Adipocyte (in vitro differentiated cells): ENCODE measurements at regions not wholly inside any gene's neighbourhood (a gene's known extent, or its start where the extent isn't known, plus 50 kb on each side); places are given as distances from the start of the nearest gene placed in this dataset.

Experiments
- DNase-seq: peaks from one replicate; pipeline ENCODE4 v3.0.0-alpha.2; 2015; ENCODE audit warnings: low read depth
- H3K27me3 ChIP-seq: replicated peaks from 2 replicates; pipeline ENCODE4 v1.7.0; 2013; ENCODE audit warnings: mild to moderate bottlenecking, low read length, moderate library complexity; ENCODE audit not compliant: control insufficient read depth, insufficient read depth
- H3K36me3 ChIP-seq: 2 replicates; pipeline ENCODE4 v1.7.0; 2013; ENCODE audit warnings: low read length, mild to moderate bottlenecking, moderate library complexity; ENCODE audit not compliant: control insufficient read depth, insufficient read depth, severe bottlenecking
- H3K4me1 ChIP-seq: 2 replicates; pipeline ENCODE4 v1.7.0; 2013; ENCODE audit warnings: mild to moderate bottlenecking, low read length, moderate library complexity; ENCODE audit not compliant: control insufficient read depth, insufficient read depth
- H3K4me3 ChIP-seq: 2 replicates; pipeline ENCODE4 v1.7.0; 2013; ENCODE audit warnings: mild to moderate bottlenecking, low read length, moderate library complexity
- H3K9ac ChIP-seq: 2 replicates; pipeline ENCODE4 v1.7.0; 2013; ENCODE audit warnings: mild to moderate bottlenecking, low read length, moderate library complexity
- H3K9me3 ChIP-seq: 2 replicates; pipeline ENCODE4 v1.7.0; 2013; ENCODE audit warnings: mild to moderate bottlenecking, low read length, moderate library complexity; ENCODE audit not compliant: control insufficient read depth

GRCh38 chr4:112861691-112862674 lies 187.5 kb upstream of the ANK2 start:
- no peak for DNase-seq
- Histone ChIP-seq H3K9ac (no peak overlapping the region), H3K36me3 (no peaks in the 10 kb centered on the region), H3K4me3 (peak overlapping the region; percentile 13), H3K4me1 (peaks cover 33% of the 10 kb centered on the region), H3K27me3 (no peaks in the 10 kb centered on the region), H3K9me3 (no peaks in the 10 kb centered on the region)

- H3K9ac ChIP-seq, result no peak overlapping the region
Observed at GRCh38 chr4:112865443-112865842, 184.0 kb upstream of the ANK2 start.

GRCh38 chr4:112876316-112876715 lies 173.1 kb upstream of the ANK2 start:
- Histone ChIP-seq H3K36me3 (no peaks in the 10 kb centered on the region), H3K4me1 (no peaks in the 10 kb centered on the region), H3K4me3 (no peak overlapping the region), H3K27me3 (no peaks in the 10 kb centered on the region), H3K9ac (no peak overlapping the region), H3K9me3 (no peaks in the 10 kb centered on the region)
- DNase-seq, result no peak

More at GRCh38 chr4:112865443-112865842, 184.0 kb upstream of the ANK2 start:
- no peak overlapping the region for H3K4me3 ChIP-seq
- H3K9me3 ChIP-seq, result no peaks in the 10 kb centered on the region
- no peaks in the 10 kb centered on the region for H3K27me3 ChIP-seq
- no peak for DNase-seq
- H3K4me1 ChIP-seq, result peaks cover 23% of the 10 kb centered on the region
- no peaks in the 10 kb centered on the region for H3K36me3 ChIP-seq

GRCh38 chr4:112881842-112882241 lies 167.6 kb upstream of the ANK2 start:
- DNase-seq, result no peak
- H3K9ac ChIP-seq, result no peak overlapping the region
- H3K4me3 ChIP-seq, result no peak overlapping the region
- peaks cover 9% of the 10 kb centered on the region for H3K4me1 ChIP-seq
- no peaks in the 10 kb centered on the region for H3K9me3 ChIP-seq
- H3K27me3 ChIP-seq, result no peaks in the 10 kb centered on the region
- no peaks in the 10 kb centered on the region for H3K36me3 ChIP-seq

DNA sequence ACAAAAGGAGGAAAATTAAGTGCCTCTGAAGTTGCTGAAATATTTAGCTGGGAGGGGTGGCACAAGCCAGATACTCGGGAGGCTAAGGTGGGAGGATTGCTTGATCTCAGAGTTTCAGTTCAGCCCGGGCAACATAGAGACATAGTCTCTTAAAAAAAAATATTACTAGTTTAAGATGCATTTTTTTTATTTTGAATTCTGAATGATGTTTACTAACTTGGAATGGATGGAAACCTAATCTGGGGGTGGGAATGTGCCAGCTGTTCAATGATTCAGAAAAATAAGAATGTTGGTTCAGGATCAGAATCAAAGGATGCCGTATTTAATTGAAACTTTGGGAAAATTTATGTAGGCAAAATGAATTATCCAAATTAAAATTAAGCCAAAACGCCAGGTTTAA lies 167.2 kb upstream of the ANK2 start:
- Histone ChIP-seq H3K36me3 (no peaks in the 10 kb centered on the region), H3K9me3 (no peaks in the 10 kb centered on the region), H3K4me3 (no peak overlapping the region), H3K4me1 (peaks cover 9% of the 10 kb centered on the region), H3K9ac (no peak overlapping the region), H3K27me3 (no peaks in the 10 kb centered on the region)
- DNase-seq, result no peak

DNA sequence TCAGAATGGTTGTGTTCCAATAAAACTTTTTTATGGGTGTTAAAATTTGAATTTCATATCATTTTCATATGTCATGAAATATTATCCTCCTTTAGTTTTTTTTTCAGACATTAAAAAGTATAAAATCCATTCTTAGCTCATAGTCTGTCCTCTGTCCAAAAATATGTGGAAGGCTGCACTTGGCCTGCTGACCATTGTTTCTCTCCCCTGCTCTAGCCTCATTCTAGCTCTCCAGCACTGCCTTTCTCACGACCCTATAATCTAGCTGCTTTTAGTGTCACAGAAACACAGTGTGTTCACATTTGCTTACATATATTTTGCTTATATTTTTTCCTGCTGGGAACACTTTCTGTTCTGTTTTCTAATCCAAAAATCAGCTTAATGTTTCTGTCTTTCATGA lies 165.0 kb upstream of the ANK2 start:
- no peak overlapping the region for H3K9ac ChIP-seq
- H3K4me1 ChIP-seq, result peaks cover 18% of the 10 kb centered on the region
- H3K27me3 ChIP-seq, result no peaks in the 10 kb centered on the region
- DNase-seq, result no peak
- no peaks in the 10 kb centered on the region for H3K9me3 ChIP-seq
- H3K36me3 ChIP-seq, result no peaks in the 10 kb centered on the region
- no peak overlapping the region for H3K4me3 ChIP-seq

DNA sequence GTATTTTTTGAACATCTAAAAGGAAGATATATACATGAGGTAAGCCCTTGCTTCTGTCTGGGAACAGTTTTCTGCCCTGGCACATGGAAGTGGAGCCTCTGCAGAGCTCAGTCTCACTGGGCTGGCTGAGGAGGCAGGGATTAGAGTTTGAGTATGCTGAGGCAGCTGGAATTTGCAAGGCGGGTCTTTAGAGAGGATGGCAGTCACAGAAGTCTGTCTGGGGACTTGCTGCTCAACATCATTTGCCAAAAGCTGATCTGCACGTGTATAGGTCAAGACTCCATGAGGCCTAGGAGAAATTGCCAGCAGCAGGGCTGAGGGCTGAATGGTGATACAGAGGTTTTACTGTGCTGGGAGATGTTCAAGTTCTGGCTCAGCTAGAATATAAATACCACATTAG lies 163.6 kb upstream of the ANK2 start:
- no peaks in the 10 kb centered on the region for H3K9me3 ChIP-seq
- no peaks in the 10 kb centered on the region for H3K27me3 ChIP-seq
- no peaks in the 10 kb centered on the region for H3K36me3 ChIP-seq
- DNase-seq, result no peak
- H3K4me1 ChIP-seq, result peaks cover 25% of the 10 kb centered on the region
- no peak overlapping the region for H3K9ac ChIP-seq
- H3K4me3 ChIP-seq, result no peak overlapping the region

- Histone ChIP-seq H3K9me3 (no peaks in the 10 kb centered on the region), H3K4me3 (peak overlapping the region; percentile 82), H3K9ac (no peak overlapping the region), H3K4me1 (peaks cover 25% of the 10 kb centered on the region), H3K27me3 (no peaks in the 10 kb centered on the region), H3K36me3 (no peaks in the 10 kb centered on the region)
- no peak for DNase-seq
Observed at GRCh38 chr4:112888622-112889021, 160.8 kb upstream of the ANK2 start.

GRCh38 chr4:112889199-112889598 lies 160.3 kb upstream of the ANK2 start:
- Histone ChIP-seq H3K36me3 (no peaks in the 10 kb centered on the region), H3K4me3 (peak overlapping the region; percentile 82), H3K9ac (no peak overlapping the region), H3K9me3 (no peaks in the 10 kb centered on the region), H3K27me3 (no peaks in the 10 kb centered on the region), H3K4me1 (peaks cover 25% of the 10 kb centered on the region)
- no peak for DNase-seq

DNA sequence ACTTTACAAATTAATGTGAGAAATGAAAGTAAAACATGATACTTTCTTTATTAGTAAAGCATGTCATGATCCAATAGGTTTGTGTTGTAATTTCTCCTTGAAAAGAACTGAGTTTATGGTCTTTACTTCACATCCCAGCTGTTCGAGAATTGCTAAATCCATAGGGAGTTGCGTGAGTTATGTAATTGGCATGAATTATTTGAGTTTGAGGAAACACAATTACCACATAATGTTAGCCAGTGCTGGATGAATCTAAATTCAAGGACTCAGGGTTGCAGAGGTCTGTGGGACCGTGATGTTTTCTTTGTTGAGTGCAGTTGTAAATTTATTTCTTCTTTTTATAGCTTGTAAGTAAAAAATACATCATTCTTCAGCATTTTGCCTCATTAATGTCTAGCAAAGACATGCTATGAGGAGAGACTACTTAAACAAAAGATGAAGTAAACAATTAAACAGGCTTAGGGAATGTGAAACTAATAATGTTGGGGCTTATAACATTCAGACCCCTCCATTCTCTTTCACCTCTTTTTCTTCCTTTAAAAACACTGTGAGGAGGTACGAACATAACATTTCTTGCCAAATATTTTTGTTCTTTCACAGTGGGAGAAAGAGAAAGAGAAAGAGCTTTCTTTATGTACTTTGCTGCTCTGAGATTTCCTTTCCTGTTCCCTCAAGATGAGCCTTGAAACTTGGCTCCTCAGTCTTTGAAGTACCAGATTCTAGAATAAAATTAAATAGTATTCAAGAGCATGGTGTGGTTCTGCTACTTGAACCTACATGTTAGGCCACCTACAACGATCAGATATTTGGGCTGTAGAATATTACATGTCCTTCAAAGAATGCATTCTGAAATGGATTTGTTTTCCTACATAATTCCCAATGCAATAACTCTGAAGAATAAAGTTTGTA lies 159.6 kb upstream of the ANK2 start:
- H3K36me3 ChIP-seq, result no peaks in the 10 kb centered on the region
- H3K27me3 ChIP-seq, result no peaks in the 10 kb centered on the region
- peaks cover 22% of the 10 kb centered on the region for H3K4me1 ChIP-seq
- DNase-seq, result peak; percentile 90
- H3K4me3 ChIP-seq, result peak overlapping the region; percentile 82
- H3K9ac ChIP-seq, result peak overlapping the region; percentile 66
- no peaks in the 10 kb centered on the region for H3K9me3 ChIP-seq

DNA sequence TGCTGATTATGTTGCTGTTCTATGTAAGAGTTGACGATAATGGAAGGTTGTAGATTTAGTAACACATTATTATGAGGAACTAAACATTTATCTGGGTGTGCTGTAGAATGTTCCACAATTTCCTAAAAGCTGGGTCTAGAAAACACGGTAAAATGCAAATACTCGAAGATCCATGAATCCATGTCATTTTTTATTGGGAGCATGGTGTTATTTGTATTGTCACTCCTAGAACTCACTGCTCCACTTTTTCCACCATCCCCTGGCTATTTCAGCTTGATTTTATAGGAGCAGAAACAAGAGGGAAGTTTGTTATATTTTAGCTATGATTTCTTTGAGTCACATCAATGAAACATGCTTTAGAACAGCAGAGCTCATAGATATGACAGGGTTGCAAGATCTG lies 155.0 kb upstream of the ANK2 start:
- no peaks in the 10 kb centered on the region for H3K36me3 ChIP-seq
- DNase-seq, result no peak
- no peaks in the 10 kb centered on the region for H3K27me3 ChIP-seq
- peaks cover 26% of the 10 kb centered on the region for H3K4me1 ChIP-seq
- no peak overlapping the region for H3K9ac ChIP-seq
- no peaks in the 10 kb centered on the region for H3K9me3 ChIP-seq
- no peak overlapping the region for H3K4me3 ChIP-seq
